Neural progenitor cell (in vitro differentiated cells): ENCODE measurements at regions not wholly inside any gene's neighbourhood (a gene's known extent, or its start where the extent isn't known, plus 50 kb on each side); places are given as distances from the start of the nearest gene placed in this dataset.
"Not testable (repeated sequence)": the region's sequence is repeated elsewhere in the genome, so short reads cannot be mapped to it uniquely, and the experiment has no call there.

Experiments used
- EZH2 ChIP-seq: fragments of 200-600 bp; sonication (generic); IDR thresholded peaks from 2 replicates; pipeline ENCODE4 v1.6.1; 2017; ENCODE audit warnings: antibody characterized with exemption, mild to moderate bottlenecking, moderate library complexity
- TF ChIP-seq, protein P1 (sequence below): fragments of 200-600 bp; sonication (generic); IDR thresholded peaks from 2 replicates; pipeline ENCODE4 v1.5.1; 2017; ENCODE audit warnings: antibody characterized with exemption, mild to moderate bottlenecking

- TF ChIP-seq, protein P1, sequence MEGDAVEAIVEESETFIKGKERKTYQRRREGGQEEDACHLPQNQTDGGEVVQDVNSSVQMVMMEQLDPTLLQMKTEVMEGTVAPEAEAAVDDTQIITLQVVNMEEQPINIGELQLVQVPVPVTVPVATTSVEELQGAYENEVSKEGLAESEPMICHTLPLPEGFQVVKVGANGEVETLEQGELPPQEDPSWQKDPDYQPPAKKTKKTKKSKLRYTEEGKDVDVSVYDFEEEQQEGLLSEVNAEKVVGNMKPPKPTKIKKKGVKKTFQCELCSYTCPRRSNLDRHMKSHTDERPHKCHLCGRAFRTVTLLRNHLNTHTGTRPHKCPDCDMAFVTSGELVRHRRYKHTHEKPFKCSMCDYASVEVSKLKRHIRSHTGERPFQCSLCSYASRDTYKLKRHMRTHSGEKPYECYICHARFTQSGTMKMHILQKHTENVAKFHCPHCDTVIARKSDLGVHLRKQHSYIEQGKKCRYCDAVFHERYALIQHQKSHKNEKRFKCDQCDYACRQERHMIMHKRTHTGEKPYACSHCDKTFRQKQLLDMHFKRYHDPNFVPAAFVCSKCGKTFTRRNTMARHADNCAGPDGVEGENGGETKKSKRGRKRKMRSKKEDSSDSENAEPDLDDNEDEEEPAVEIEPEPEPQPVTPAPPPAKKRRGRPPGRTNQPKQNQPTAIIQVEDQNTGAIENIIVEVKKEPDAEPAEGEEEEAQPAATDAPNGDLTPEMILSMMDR, result not testable (repeated sequence)
- not testable (repeated sequence) for TF ChIP-seq EZH2
These were observed 128.1 kb downstream of the NBPF8 start for GRCh38 chr1:120542940-120543339.
